ENCODE measurements at regions not wholly inside any gene's neighbourhood (a gene's known extent, or its start where the extent isn't known, plus 50 kb on each side); places are given as distances from the start of the nearest gene placed in this dataset.

- H3K79me2 ChIP-seq (ENCODE audit: control insufficient read depth, low read length), result no peaks in the 10 kb centered on the region
- H3K9me2 ChIP-seq (replicated peaks; ENCODE audit: control insufficient read depth, low read length), result no peaks in the 10 kb centered on the region
- peak overlapping the region; percentile 19; the same call in 1 of the 2 replicates for H3K4me2 ChIP-seq (ENCODE audit: low read length)
- H3F3A ChIP-seq (ENCODE audit: control insufficient read depth, insufficient read depth), result no peaks in the 10 kb centered on the region
- no peaks in the 10 kb centered on the region for H3K36me3 ChIP-seq (ENCODE audit: control insufficient read depth, low read length)
- H3K9me3 ChIP-seq (ENCODE audit: control insufficient read depth, insufficient read depth, low read length), result no peaks in the 10 kb centered on the region
- no peak overlapping the region for H3K4me3 ChIP-seq (ENCODE audit: low read length)
- peak; percentile 81 for TF ChIP-seq CTCF (IDR thresholded peaks at IDR 0.05; ENCODE audit: low read depth, low read length, poor library complexity, severe bottlenecking)
- TF ChIP-seq EZH2phosphoT487 (IDR thresholded peaks at IDR 0.05; ENCODE audit: borderline replicate concordance, low read length), result no peak
- no peak overlapping the region for H3K27ac ChIP-seq (ENCODE audit: low read depth, low read length)
- H4K20me1 ChIP-seq (ENCODE audit: control insufficient read depth, insufficient read depth, low read depth, low read length), result no peaks in the 10 kb centered on the region
- no peaks in the 10 kb centered on the region for H3K4me1 ChIP-seq (ENCODE audit: control insufficient read depth, low read length)
- no peaks in the 10 kb centered on the region for H3K27me3 ChIP-seq (ENCODE audit: control insufficient read depth, low read length)
These were observed 326.2 kb upstream of the SOX11 start for GRCh38 chr2:5365871-5366461.

- Histone ChIP-seq H3K27me3 (ENCODE audit: control insufficient read depth, low read length) (no peaks in the 10 kb centered on the region), H3F3A (ENCODE audit: control insufficient read depth, insufficient read depth) (no peaks in the 10 kb centered on the region), H3K36me3 (ENCODE audit: control insufficient read depth, low read length) (no peaks in the 10 kb centered on the region), H4K20me1 (ENCODE audit: control insufficient read depth, insufficient read depth, low read depth, low read length) (no peaks in the 10 kb centered on the region), H3K9me2 (replicated peaks; ENCODE audit: control insufficient read depth, low read length) (no peaks in the 10 kb centered on the region), H3K4me3 (ENCODE audit: low read length) (no peak overlapping the region), H3K4me1 (ENCODE audit: control insufficient read depth, low read length) (no peaks in the 10 kb centered on the region), H3K9me3 (ENCODE audit: control insufficient read depth, insufficient read depth, low read length) (no peaks in the 10 kb centered on the region), H3K4me2 (ENCODE audit: low read length) (no peak overlapping the region), H3K27ac (ENCODE audit: low read depth, low read length) (no peak overlapping the region), H3K79me2 (ENCODE audit: control insufficient read depth, low read length) (no peaks in the 10 kb centered on the region)
- TF ChIP-seq EZH2phosphoT487 (IDR thresholded peaks at IDR 0.05; ENCODE audit: borderline replicate concordance, low read length) (no peak), CTCF (IDR thresholded peaks at IDR 0.05; ENCODE audit: low read depth, low read length, poor library complexity, severe bottlenecking) (no peak)
These were observed 324.9 kb upstream of the SOX11 start for GRCh38 chr2:5367321-5367720.

- Histone ChIP-seq H3K4me2 (ENCODE audit: low read length) (no peak overlapping the region), H3K9me2 (replicated peaks; ENCODE audit: control insufficient read depth, low read length) (no peaks in the 10 kb centered on the region), H4K20me1 (ENCODE audit: control insufficient read depth, insufficient read depth, low read depth, low read length) (no peaks in the 10 kb centered on the region), H3K27me3 (ENCODE audit: control insufficient read depth, low read length) (no peaks in the 10 kb centered on the region), H3K79me2 (ENCODE audit: control insufficient read depth, low read length) (no peaks in the 10 kb centered on the region), H3K9me3 (ENCODE audit: control insufficient read depth, insufficient read depth, low read length) (no peaks in the 10 kb centered on the region), H3K4me1 (ENCODE audit: control insufficient read depth, low read length) (no peaks in the 10 kb centered on the region), H3K27ac (ENCODE audit: low read depth, low read length) (no peak overlapping the region), H3F3A (ENCODE audit: control insufficient read depth, insufficient read depth) (no peaks in the 10 kb centered on the region), H3K36me3 (ENCODE audit: control insufficient read depth, low read length) (no peaks in the 10 kb centered on the region), H3K4me3 (ENCODE audit: low read length) (no peak overlapping the region)
- TF ChIP-seq EZH2phosphoT487 (IDR thresholded peaks at IDR 0.05; ENCODE audit: borderline replicate concordance, low read length) (no peak), CTCF (IDR thresholded peaks at IDR 0.05; ENCODE audit: low read depth, low read length, poor library complexity, severe bottlenecking) (no peak)
These were observed 323.9 kb upstream of the SOX11 start for GRCh38 chr2:5368263-5368662.
